ENCODE measurements at regions not wholly inside any gene's neighbourhood (a gene's known extent, or its start where the extent isn't known, plus 50 kb on each side); places are given as distances from the start of the nearest gene placed in this dataset.

GRCh38 chr3:194224471-194225417 lies 88.8 kb downstream of the HES1 start:
- H3K9me3 ChIP-seq (ENCODE audit: control insufficient read depth in 2 of 3, low read length in 3 of 3), result no peaks in the 10 kb centered on the region
- intact Hi-C loops (cut with micrococcal nuclease), result no loop called here
- H3K27me3 ChIP-seq (ENCODE audit: control insufficient read depth in 2 of 2, insufficient read depth in 2 of 2, low read length in 2 of 2), result no peaks in the 10 kb centered on the region
- no peaks in the 10 kb centered on the region for H3K4me1 ChIP-seq (ENCODE audit: control insufficient read depth in 2 of 2, insufficient read depth in 2 of 2, low read length in 2 of 2)
- H3K36me3 ChIP-seq (ENCODE audit: control insufficient read depth in 2 of 3, insufficient read depth in 3 of 3, low read length in 3 of 3), result no peaks in the 10 kb centered on the region
- peaks cover 0 to 6% (median 4%) of the 10 kb centered on the region in 5 donors for H3K36me3 Mint-ChIP-seq
- ATAC-seq, result no peak
- no peak overlapping the region for H3K27ac ChIP-seq (ENCODE audit: low read depth, low read length)
- ChIA-PET CTCF (no interaction called here), POLR2A (no interaction called here)
- peaks cover 0 to 9% (median 3%) of the 10 kb centered on the region in 11 donors for H3K9me3 Mint-ChIP-seq
- peaks cover 4 to 15% (median 8%) of the 10 kb centered on the region in 7 donors for H3K4me1 Mint-ChIP-seq
- DNase-seq, result no peak
- H3K4me3 ChIP-seq (ENCODE audit: low read length), result no peak overlapping the region
- H3K27me3 Mint-ChIP-seq, result peaks cover 4 to 47% (median 21%) of the 10 kb centered on the region in 5 donors
- no peak overlapping the region for H3K4me3 Mint-ChIP-seq
- H3K27ac Mint-ChIP-seq, result peak overlapping the region in 1 of 9 donors; percentile 28

GRCh38 chr3:194225418-194225812 lies 89.5 kb downstream of the HES1 start:
- no peak overlapping the region for H3K27ac ChIP-seq (ENCODE audit: low read depth, low read length)
- Mint-ChIP-seq H3K27ac (no peak overlapping the region), H3K9me3 (peaks cover 0 to 9% (median 3%) of the 10 kb centered on the region in 11 donors), H3K27me3 (peaks cover 4 to 42% (median 21%) of the 10 kb centered on the region in 5 donors), H3K36me3 (peaks cover 0 to 6% (median 4%) of the 10 kb centered on the region in 5 donors), H3K4me1 (peaks cover 4 to 15% (median 8%) of the 10 kb centered on the region in 7 donors), H3K4me3 (no peak overlapping the region)
- no peaks in the 10 kb centered on the region for H3K27me3 ChIP-seq (ENCODE audit: control insufficient read depth in 2 of 2, insufficient read depth in 2 of 2, low read length in 2 of 2)
- POLR2A ChIA-PET, result no interaction called here
- H3K9me3 ChIP-seq (ENCODE audit: control insufficient read depth in 2 of 3, low read length in 3 of 3), result no peaks in the 10 kb centered on the region
- intact Hi-C loops (cut with micrococcal nuclease), result no loop called here
- CTCF ChIA-PET, result no interaction called here
- ATAC-seq (no peak), DNase-seq (no peak)
- H3K36me3 ChIP-seq (ENCODE audit: control insufficient read depth in 2 of 3, insufficient read depth in 3 of 3, low read length in 3 of 3), result no peaks in the 10 kb centered on the region
- no peak overlapping the region for H3K4me3 ChIP-seq (ENCODE audit: low read length)
- no peaks in the 10 kb centered on the region for H3K4me1 ChIP-seq (ENCODE audit: control insufficient read depth in 2 of 2, insufficient read depth in 2 of 2, low read length in 2 of 2)

- no peaks in the 10 kb centered on the region for H3K9me3 ChIP-seq (ENCODE audit: control insufficient read depth in 2 of 3, low read length in 3 of 3)
- POLR2A ChIA-PET, result no interaction called here
- H3K4me1 Mint-ChIP-seq, result peaks cover 4 to 15% (median 8%) of the 10 kb centered on the region in 7 donors
- DNase-seq, result no peak
- peaks cover 4 to 42% (median 21%) of the 10 kb centered on the region in 5 donors for H3K27me3 Mint-ChIP-seq
- no peak overlapping the region for H3K27ac Mint-ChIP-seq
- CTCF ChIA-PET, result no interaction called here
- intact Hi-C loops (cut with micrococcal nuclease), result no loop called here
- no peaks in the 10 kb centered on the region for H3K27me3 ChIP-seq (ENCODE audit: control insufficient read depth in 2 of 2, insufficient read depth in 2 of 2, low read length in 2 of 2)
- no peak overlapping the region for H3K4me3 ChIP-seq (ENCODE audit: low read length)
- no peaks in the 10 kb centered on the region for H3K4me1 ChIP-seq (ENCODE audit: control insufficient read depth in 2 of 2, insufficient read depth in 2 of 2, low read length in 2 of 2)
- H3K27ac ChIP-seq (ENCODE audit: low read depth, low read length), result no peak overlapping the region
- no peak for ATAC-seq
- no peak overlapping the region for H3K4me3 Mint-ChIP-seq
- peaks cover 0 to 9% (median 3%) of the 10 kb centered on the region in 11 donors for H3K9me3 Mint-ChIP-seq
- no peaks in the 10 kb centered on the region for H3K36me3 ChIP-seq (ENCODE audit: control insufficient read depth in 2 of 3, insufficient read depth in 3 of 3, low read length in 3 of 3)
- H3K36me3 Mint-ChIP-seq, result peaks cover 0 to 6% (median 4%) of the 10 kb centered on the region in 5 donors
These were observed 90.2 kb downstream of the HES1 start for GRCh38 chr3:194225988-194226663.

DNA sequence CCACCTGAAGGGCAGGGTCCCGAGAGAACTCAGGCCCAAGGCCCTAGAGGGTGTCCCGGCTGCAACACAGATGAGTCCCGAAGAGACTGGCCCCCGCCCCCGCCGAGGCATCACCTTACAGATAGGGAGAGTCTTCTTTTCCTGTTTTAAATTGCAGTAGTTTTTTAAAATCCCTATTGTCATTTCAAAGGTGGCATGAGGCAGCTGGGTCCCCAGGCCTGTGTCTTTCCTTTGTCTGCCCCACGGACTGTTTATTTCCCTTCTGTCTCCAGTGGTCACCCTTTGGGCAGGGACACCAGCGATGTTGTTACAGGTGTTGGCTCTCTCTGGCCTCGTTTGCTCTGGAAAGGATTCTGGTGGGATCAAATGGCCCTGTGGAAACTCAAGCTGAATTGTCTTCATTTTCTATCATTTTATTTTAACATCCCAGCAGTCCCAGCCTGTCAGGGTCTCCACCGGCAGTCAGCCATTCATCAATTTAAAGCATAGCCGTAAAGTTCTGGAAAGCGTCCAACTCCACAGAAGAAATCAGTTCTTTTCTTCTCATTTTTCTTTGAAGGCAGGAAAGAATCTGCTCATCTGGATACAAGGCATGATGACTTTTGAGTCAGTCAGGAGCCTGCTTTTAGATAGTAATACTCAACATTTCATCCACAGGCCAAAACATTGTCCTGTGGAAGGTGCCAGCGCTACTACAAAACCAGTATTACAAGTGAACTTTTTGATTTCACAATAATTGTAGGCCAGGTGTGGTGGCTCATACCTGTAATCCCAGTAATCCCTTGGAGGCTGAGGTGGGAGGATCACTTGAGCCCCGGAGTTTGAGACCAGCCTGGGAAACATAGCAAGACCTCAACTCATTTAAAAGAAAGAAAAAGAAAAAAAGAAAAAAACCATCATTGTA lies 96.2 kb downstream of the HES1 start:
- no peak for ATAC-seq
- Histone ChIP-seq H3K36me3 (ENCODE audit: control insufficient read depth in 2 of 3, insufficient read depth in 3 of 3, low read length in 3 of 3) (no peaks in the 10 kb centered on the region), H3K27ac (ENCODE audit: low read depth, low read length) (no peak overlapping the region), H3K9me3 (ENCODE audit: control insufficient read depth in 2 of 3, low read length in 3 of 3) (no peaks in the 10 kb centered on the region), H3K4me3 (ENCODE audit: low read length) (no peak overlapping the region), H3K27me3 (ENCODE audit: control insufficient read depth in 2 of 2, insufficient read depth in 2 of 2, low read length in 2 of 2) (no peaks in the 10 kb centered on the region), H3K4me1 (ENCODE audit: control insufficient read depth in 2 of 2, insufficient read depth in 2 of 2, low read length in 2 of 2) (no peaks in the 10 kb centered on the region)
- no peak overlapping the region for H3K27ac Mint-ChIP-seq
- ChIA-PET POLR2A (no interaction called here), CTCF (no interaction called here)
- peaks cover 0 to 8% (median 4%) of the 10 kb centered on the region in 11 donors for H3K9me3 Mint-ChIP-seq
- H3K27me3 Mint-ChIP-seq, result peaks cover 4 to 16% (median 10%) of the 10 kb centered on the region in 5 donors
- intact Hi-C loops (cut with micrococcal nuclease), result no loop called here
- peaks cover 0 to 8% (median under 1%) of the 10 kb centered on the region in 5 donors for H3K36me3 Mint-ChIP-seq
- no peak overlapping the region for H3K4me3 Mint-ChIP-seq
- DNase-seq, result no peak
- H3K4me1 Mint-ChIP-seq, result peaks cover 0 to 3% (median 0%) of the 10 kb centered on the region in 7 donors

DNA sequence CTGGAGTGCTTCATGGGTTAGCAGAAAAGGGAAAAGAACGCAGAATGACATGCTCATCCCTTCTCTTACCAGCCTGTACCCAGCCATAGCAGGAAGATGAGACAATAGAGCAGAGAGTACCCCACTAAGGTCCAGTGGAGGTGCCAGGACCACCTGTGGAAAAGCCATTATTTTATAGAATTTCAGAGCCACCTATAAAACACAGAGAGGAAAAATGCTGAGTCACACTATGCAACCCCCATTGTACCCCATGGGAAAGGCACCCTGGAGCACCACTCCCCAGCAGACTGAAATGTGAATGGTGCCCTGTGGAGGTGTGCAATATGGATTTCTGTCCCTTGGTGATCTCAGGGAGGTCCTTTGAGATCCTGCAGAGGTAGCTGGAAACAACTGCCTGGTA lies 97.2 kb downstream of the HES1 start:
- ATAC-seq (no peak), DNase-seq (no peak)
- H3K9me3 Mint-ChIP-seq, result peaks cover 0 to 11% (median 5%) of the 10 kb centered on the region in 11 donors
- no peak overlapping the region for H3K4me3 Mint-ChIP-seq
- POLR2A ChIA-PET, result no interaction called here
- H3K27me3 ChIP-seq (ENCODE audit: control insufficient read depth in 2 of 2, insufficient read depth in 2 of 2, low read length in 2 of 2), result no peaks in the 10 kb centered on the region
- peaks cover 0 to 18% (median 7%) of the 10 kb centered on the region in 5 donors for H3K27me3 Mint-ChIP-seq
- intact Hi-C loops (cut with micrococcal nuclease), result no loop called here
- peaks cover 0 to 7% (median 4%) of the 10 kb centered on the region in 5 donors for H3K36me3 Mint-ChIP-seq
- no peaks in the 10 kb centered on the region for H3K9me3 ChIP-seq (ENCODE audit: control insufficient read depth in 2 of 3, low read length in 3 of 3)
- CTCF ChIA-PET, result no interaction called here
- H3K4me1 Mint-ChIP-seq, result peaks cover 0 to 3% (median 0%) of the 10 kb centered on the region in 7 donors
- no peaks in the 10 kb centered on the region for H3K4me1 ChIP-seq (ENCODE audit: control insufficient read depth in 2 of 2, insufficient read depth in 2 of 2, low read length in 2 of 2)
- H3K27ac Mint-ChIP-seq, result no peak overlapping the region
- no peaks in the 10 kb centered on the region for H3K36me3 ChIP-seq (ENCODE audit: control insufficient read depth in 2 of 3, insufficient read depth in 3 of 3, low read length in 3 of 3)
- H3K4me3 ChIP-seq (ENCODE audit: low read length), result no peak overlapping the region
- no peak overlapping the region for H3K27ac ChIP-seq (ENCODE audit: low read depth, low read length)

DNA sequence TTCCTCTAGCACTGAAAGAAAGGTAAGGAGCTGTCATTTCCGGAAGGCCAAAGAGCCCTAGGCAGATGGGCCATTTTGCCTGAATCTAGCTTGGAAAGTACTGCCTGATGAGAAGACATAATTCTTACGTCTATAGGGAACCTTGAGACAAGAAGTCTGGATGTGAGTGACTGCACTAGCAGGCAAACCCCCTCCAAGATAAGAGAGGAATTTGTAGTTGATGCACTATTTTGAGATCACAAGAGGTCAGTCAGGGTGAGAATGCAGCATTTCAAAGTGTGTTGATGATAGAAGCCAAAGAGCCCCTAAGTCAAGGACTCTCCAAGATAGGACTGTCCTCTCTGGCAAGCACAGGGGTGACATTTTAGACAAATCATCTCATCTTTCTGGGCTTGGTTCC lies 99.2 kb downstream of the HES1 start:
- H3K4me1 ChIP-seq (ENCODE audit: control insufficient read depth in 2 of 2, insufficient read depth in 2 of 2, low read length in 2 of 2), result no peaks in the 10 kb centered on the region
- H3K36me3 ChIP-seq (ENCODE audit: control insufficient read depth in 2 of 3, insufficient read depth in 3 of 3, low read length in 3 of 3), result no peaks in the 10 kb centered on the region
- H3K36me3 Mint-ChIP-seq, result peaks cover 0 to 7% (median 4%) of the 10 kb centered on the region in 5 donors
- H3K4me3 ChIP-seq (ENCODE audit: low read length), result no peak overlapping the region
- intact Hi-C loops (cut with micrococcal nuclease), result no loop called here
- ATAC-seq (no peak), DNase-seq (no peak)
- POLR2A ChIA-PET, result no interaction called here
- H3K27me3 ChIP-seq (ENCODE audit: control insufficient read depth in 2 of 2, insufficient read depth in 2 of 2, low read length in 2 of 2), result no peaks in the 10 kb centered on the region
- H3K4me1 Mint-ChIP-seq, result peaks cover 0 to 2% (median 0%) of the 10 kb centered on the region in 7 donors
- no peak overlapping the region for H3K4me3 Mint-ChIP-seq
- peaks cover 0 to 11% (median 5%) of the 10 kb centered on the region in 11 donors for H3K9me3 Mint-ChIP-seq
- no peak overlapping the region for H3K27ac ChIP-seq (ENCODE audit: low read depth, low read length)
- H3K27me3 Mint-ChIP-seq, result peaks cover 0 to 27% (median 7%) of the 10 kb centered on the region in 5 donors
- no peak overlapping the region for H3K27ac Mint-ChIP-seq
- CTCF ChIA-PET, result no interaction called here
- no peaks in the 10 kb centered on the region for H3K9me3 ChIP-seq (ENCODE audit: control insufficient read depth in 2 of 3, low read length in 3 of 3)

Data from naive thymus-derived CD4-positive, alpha-beta T cell (primary cell).